GM19372 (cell line): ENCODE measurements at regions not wholly inside any gene's neighbourhood (a gene's known extent, or its start where the extent isn't known, plus 50 kb on each side); places are given as distances from the start of the nearest gene placed in this dataset.

Source experiments
- ATAC-seq: cut with Tn5 transposase; IDR thresholded peaks from one replicate; pipeline ENCODE4 v1.9.1; 2021; ENCODE audit warnings: mild to moderate bottlenecking, low read depth, moderate library complexity; ENCODE audit not compliant: unreplicated experiment

GRCh38 chr12:116654226-116654743 lies 83.6 kb downstream of the SPRING1 start:
- no peak for ATAC-seq

DNA sequence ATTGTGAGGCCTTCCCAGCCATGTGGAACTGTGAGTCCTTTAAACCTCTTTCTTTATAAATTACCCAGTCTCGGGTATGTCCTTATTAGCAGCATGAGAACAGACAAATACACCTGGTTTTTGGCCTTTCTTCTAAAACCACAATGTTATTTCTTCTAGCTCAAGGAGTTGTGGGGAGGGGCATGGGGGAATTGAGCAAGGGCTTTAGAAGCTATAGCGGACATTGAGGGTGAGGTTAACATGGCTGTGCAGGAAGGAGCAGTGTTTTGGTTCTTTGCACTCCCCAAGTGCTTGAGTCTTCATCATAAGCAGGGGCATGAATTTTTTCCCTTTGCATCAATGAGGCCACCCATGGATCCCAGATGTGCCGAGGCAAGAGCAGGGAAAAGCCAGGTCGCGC lies 86.8 kb downstream of the SPRING1 start:
- no peak for ATAC-seq

GRCh38 chr12:116650585-116651087 lies 87.2 kb downstream of the SPRING1 start:
- no peak for ATAC-seq

DNA sequence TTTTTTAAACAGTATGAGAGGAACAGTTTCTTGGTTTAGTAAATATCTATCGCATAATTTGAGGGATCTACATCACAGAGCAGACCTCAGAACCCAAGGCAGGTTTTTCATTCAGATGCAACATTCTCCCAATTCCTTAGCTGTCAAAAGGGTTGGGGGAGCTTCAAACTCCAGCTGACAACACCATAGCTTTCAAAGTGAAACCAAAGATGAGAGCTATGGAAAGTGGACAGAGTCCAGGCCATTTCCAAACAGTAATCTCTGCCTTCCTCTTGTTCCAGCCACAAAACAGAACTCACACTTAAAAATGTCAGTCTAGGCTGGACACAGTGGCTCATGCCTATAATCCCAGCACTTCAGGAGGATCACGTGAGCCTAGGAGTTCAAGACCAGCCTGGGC lies 87.8 kb downstream of the SPRING1 start:
- no peak for ATAC-seq

DNA sequence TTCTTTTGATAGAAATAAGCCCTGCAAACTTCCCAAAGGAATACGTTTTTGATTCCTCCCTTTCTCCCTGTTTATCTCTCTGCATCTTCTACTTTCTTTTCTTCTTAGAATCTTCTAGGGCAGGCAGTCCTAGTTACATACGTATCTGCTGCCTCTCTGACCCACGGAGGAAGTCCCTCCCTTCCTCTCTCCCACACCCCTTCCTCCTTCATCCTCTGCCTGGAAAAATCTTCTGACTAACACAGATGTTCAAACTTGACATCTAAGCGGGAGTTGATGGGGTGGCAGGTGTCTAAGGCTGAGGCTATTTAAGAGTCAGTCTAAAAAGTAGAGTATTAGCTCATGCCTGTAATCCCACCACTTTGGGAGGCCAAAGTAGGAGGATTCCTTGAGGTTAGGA lies 88.6 kb downstream of the MAP1LC3B2 start:
- no peak for ATAC-seq

DNA sequence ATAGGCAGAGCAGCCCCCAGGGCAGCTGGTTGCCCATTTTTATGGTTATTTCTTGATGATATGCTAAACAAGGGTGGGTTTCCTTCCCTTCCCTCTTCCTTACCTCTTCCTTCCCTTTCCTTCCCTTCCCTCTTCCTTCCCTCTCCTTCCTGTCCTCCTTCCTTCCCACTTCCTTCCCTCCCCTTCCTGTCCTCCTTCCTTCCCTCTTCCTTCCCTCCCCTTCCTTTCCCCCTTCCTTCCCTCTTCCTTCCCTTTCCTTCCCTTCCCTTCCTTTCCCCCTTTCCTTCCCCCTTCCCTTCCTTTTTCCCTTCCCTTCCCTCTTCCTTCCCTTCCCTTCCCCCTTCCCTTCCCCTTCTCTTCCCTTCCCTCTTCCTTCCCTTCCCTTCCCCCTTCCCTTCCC lies 87.7 kb downstream of the MAP1LC3B2 start:
- ATAC-seq, result no peak

DNA sequence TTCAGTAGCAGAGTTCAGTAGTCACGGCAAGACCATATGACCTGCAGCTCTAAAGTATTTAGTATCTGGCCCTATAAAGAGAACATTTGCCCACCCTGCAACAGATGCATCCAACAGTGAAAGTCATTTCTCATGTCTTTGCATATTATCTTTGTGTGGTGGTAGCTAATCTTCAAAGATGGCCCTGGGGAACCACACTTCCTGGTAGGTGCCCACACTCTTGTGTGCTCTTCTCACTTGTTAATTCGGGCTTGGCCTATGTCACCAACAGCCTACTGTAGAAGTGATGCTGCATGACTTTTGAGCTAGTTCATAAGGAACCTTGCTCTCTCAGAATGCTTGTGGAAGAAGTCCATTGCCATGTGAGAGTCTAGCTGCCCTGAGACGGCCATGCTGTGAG lies 85.6 kb downstream of the MAP1LC3B2 start:
- no peak for ATAC-seq

DNA sequence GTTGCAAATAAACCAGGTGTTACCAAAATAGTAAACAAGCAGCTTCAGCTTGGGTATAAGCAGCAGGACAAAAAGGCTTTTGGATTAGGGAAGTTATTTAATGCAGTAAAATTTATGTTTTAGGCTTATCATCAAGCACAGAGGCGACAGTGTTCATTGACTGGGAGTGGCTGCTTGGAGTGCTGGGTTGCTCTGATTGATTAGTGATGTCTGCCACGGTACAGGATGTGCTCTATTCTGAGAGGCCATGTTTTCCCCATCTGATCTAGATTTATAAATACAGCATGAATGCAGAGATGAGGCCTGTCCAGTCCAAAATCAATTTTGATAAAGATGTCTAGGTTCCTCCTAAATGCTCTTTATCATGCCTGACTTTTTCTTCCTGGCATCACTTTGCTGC lies 83.5 kb downstream of the MAP1LC3B2 start:
- ATAC-seq, result no peak

DNA sequence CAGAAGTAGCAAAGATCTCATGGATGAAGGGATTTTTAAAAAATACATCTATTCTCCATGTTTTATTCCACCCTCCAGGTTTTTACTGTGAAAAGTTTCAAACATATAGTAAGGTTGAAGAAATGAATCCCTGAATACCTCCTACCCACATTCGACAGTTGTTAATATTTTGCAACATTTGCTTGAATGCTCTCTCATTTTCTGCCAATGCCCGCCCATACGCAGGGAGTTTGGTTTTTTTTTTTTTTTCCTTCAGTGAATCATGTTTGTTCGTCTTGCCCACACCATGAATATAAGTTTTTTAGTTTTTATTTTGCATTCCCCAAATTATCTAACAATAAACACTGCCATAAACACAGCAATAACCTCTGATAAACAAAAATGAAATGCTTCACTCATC lies 82.9 kb downstream of the MAP1LC3B2 start:
- ATAC-seq, result no peak

DNA sequence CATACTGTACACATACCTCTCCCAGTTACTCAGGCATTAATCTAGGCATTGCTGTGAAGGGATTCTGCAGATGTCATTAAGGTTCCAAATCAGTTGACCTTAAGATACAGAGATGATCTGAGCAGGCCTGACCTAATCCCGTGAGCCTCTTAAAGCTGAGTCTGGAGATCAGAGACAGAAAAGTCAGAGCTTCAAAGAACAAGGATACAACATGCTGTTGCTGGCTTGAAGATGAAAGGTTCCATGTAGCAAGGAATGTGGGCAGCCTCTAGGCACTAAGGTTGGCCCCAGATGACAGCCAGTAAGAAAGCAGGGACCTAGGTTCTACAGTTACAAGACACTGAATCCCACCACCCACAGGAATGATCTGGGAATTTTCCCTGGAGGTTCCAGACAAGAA lies 81.1 kb downstream of the MAP1LC3B2 start:
- ATAC-seq, result no peak

GRCh38 chr12:116639765-116640164 lies 80.6 kb downstream of the MAP1LC3B2 start:
- ATAC-seq, result no peak

GRCh38 chr12:116638376-116638775 lies 79.2 kb downstream of the MAP1LC3B2 start:
- no peak for ATAC-seq

DNA sequence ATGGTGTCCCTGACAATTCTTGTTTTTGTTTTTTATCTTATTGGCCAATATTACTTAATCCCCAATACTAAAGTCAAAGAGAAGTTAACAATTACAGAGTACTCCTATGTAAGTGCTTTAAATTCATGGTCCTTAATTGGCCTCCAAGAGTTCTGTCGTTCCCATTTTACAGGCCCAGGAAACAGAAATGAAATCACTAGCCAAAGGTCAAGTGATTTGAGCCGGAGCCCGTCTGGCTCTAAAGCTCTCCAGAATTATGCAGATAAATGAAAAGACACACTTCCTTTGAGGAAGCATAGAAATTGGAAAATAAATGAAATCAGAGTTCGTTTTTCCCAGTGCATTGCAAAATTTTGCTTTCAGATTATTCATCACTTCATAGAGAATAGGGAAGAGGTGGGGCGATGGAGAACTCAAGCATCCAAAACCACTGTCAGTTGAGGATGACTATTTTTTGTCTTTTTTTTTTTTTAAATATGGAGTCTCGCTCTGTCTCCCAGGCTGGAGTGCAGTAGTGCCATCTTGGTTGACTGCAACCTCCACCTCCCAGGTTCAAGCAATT lies 78.5 kb downstream of the MAP1LC3B2 start:
- ATAC-seq, result no peak

- no peak for ATAC-seq
These were observed 77.7 kb downstream of the MAP1LC3B2 start for GRCh38 chr12:116636608-116637519.

- no peak for ATAC-seq
These were observed 76.3 kb downstream of the MAP1LC3B2 start for GRCh38 chr12:116635487-116635886.

DNA sequence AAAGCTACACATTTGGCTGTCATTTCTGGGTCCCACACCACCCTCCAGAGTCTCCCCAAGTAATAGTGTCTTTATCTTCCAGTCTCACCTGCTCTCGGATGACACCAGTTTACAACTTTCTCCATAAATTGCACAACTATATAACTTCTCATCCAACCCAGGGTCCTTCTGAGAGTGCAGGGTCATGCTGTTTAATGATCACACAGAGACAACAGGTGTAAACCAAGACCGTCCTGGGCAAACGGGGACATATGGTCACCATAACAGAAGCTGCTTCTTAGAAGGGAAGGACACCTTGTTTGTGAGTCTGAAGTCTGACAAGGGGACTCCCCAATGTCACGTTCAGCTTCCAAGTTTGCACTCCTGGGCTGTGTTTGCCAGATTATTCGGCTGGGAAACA lies 74.3 kb downstream of the MAP1LC3B2 start:
- no peak for ATAC-seq

GRCh38 chr12:116631619-116632018 lies 72.4 kb downstream of the MAP1LC3B2 start:
- ATAC-seq, result no peak

GRCh38 chr12:116630762-116631161 lies 71.6 kb downstream of the MAP1LC3B2 start:
- ATAC-seq, result no peak

DNA sequence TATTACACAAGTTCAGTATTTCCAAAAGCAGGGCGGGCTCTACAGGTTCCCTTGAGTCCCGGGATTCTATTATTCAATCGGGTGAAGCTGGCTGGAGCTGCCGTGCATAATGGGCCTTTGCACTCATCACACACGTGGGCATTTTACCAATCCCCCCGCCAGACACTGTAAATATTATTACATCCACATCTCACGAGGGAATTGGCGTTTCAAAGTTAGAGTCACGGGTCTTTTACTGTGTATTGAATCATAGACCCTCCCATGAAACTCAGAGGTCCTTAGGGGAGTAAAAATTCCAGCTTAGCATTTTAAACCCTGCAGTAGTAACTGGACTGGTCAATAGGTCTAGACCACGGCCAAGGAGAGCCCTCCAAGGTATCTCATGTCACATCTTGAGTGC lies 70.3 kb downstream of the MAP1LC3B2 start:
- no peak for ATAC-seq

GRCh38 chr12:116628989-116629388 lies 69.8 kb downstream of the MAP1LC3B2 start:
- no peak for ATAC-seq

DNA sequence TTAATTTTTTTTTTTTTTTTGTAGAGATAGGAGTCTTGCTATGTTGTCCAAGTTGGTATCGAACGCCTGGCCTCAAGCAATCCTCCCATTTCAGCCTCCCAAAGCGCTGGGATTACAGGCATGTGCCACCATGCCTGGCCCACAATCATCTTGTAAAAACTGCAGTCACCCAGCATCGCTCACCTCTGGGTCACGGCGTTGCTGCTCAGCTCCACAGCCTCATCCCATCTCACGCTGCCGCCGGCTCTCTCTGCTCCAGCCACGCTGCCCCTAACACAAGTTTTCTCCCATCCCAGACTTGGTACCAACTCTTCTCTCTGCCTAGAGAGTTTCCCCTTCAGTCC lies 69.2 kb downstream of the MAP1LC3B2 start:
- no peak for ATAC-seq
